Activated CD4-positive, alpha-beta T cell treated with anti-CD3 and anti-CD28 coated beads, Interleukin-2, amount 50 U/mL, for 48 hours (primary cell): ENCODE measurements at regions not wholly inside any gene's neighbourhood (a gene's known extent, or its start where the extent isn't known, plus 50 kb on each side); places are given as distances from the start of the nearest gene placed in this dataset.

Experiments used
- DNase-seq, 2 experiments: peaks; one replicate each; pipeline ENCODE4 v3.0.0-alpha.2; 2020

- no peak for DNase-seq
Measured at GRCh38 chr16:72444696-72445095, 272.7 kb upstream of the PMFBP1 start.

DNA sequence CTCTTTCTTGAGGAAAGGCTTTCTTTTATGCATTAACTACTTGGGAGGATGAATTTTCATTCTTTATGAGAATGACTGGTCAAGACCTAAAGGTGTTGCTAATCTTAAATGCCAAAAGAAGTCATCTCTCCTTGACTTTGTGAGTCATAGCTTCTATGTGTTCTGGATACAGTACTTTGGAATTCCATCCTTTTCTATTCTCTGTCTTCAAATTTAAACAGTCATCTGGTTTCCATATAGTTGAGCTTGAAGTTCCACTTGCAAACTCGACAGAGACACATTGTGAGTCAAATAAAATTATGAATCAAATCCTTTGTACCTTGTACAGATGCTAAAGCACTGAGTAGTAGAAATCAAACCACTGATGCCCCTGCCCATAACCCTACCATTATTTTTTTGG, 271.9 kb upstream of the PMFBP1 start:
- no peak for DNase-seq

DNA sequence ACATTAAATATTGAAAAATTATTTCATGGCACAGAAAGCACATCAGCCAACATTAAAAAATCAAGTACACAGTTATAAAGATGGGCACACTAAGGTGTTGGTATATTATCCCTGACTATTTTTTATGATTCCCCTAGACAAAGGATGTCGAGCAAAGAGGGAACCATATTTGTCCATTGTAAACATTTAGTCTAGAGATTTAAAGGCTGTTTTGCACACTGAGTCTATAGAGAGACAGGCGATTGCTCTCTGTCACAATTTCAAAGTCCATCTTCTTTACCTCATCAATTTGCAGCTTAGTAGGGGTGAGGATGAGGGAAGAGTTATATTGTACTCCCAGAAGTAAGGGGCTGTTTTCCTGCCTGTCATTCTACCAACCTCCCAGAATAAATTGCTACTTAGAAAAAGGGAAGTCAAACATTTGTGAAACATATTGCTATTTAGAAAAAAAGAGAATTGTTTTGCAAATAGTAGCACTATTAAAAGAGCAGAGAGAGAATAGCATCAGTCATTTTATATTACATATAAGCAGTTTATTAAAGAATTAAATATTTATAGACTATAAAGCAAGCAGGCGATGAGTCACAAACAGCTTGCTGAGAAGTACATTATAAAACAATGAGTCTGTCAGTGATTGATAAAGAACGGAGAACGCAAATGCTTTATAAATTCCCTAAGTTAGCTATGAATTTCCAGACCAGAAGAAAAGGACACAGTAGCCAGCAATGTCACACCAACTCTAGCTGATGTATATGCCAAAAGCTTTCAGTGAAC, 270.6 kb upstream of the PMFBP1 start:
- no peak for DNase-seq

GRCh38 chr16:72437891-72438290, 265.9 kb upstream of the PMFBP1 start:
- DNase-seq, result no peak

- DNase-seq, result no peak
Measured at GRCh38 chr16:72434159-72434558, 262.2 kb upstream of the PMFBP1 start.

- no peak for DNase-seq
Measured at GRCh38 chr16:72430121-72430520, 258.2 kb upstream of the PMFBP1 start.

DNA sequence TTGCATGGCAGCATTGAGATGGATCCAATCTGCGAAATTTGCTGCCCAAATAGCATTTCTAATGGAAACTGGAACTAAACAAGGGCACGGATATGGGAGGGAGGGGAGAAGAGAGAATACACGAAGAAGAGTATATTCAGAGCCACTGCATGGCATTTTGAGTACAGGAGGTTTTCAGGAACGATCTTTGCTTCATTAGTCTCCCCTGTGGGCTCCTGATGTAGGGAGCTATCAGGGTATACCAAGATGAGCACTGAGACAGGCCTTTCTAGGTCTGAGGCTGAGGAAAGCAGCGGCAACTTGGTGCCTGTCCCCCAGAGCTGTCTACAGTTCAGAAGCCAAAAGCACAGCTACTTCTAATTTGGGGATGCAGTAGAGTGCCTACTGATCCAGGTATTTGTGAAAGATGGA, 257.7 kb upstream of the PMFBP1 start:
- DNase-seq, result no peak

DNA sequence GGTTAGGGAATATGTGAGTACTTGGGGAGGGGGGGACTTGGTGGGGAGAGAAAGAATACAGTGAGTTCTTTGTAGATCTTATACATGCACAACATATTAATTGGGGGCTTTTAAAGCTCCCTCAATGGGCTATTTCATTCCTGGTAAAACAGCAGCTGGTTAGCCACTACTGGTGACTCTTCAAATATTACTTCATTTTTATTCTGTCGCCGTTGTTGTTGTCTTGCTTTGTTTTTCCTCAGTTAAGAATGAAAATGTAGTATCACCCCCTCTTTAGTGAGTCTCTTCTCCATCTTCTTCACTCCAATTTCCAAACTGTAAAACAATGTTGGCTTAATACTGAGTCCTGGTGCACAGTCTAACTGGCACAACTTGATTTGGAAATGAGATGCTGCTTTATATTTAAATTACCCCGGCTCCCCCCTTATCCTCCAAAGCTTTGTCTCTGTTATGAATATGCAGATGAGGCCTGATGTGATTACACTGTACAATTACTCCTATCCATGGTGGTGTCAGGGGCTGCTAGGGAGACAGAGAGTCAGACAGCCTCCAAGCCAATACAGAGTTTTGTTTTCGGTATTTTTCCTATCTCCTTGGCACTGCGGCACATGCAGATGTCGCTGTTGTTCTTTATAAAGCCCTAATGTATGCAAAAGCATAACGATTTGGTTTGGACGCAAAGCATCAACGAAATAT, 256.9 kb upstream of the PMFBP1 start:
- no peak for DNase-seq

GRCh38 chr16:72427783-72428331, 255.9 kb upstream of the PMFBP1 start:
- DNase-seq, result no peak

GRCh38 chr16:72427051-72427782, 255.3 kb upstream of the PMFBP1 start:
- DNase-seq, result no peak

GRCh38 chr16:72426386-72426785, 254.4 kb upstream of the PMFBP1 start:
- DNase-seq, result no peak

DNA sequence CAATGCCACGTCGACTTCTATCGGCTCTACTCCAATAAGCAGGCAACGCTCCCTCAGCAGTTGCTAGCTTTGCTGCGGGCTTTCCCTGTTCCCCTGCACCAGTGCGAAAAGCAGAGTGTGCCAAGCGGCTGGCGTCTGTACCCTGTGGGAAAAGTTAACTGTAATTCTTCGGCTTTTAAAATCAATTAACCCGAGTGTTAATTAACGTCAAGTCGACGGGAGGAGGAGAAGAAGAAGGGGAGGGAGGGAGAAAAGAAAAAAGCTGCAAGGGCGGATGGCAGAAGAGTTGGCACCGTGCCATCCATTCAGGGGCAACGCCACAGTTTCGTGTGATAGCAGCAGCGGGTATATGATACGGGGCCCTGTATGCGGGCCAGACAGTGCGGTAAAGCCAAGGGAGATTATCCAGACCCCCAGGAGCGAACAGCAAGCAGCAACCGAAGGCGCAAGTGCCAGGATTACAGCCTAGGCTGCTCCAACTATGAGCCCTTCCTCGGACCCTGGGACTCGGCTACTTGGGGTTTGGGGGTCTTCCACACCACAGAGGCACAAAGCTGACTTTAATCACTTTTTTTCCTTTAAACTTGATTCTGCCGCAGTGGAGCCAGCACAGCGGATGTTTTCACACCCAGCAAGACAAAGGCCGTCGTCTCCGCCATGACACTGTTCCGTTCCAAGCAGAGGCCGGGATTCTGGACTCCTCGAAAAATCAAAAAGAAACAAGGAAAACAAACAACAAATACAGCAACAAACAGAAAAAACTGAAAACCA, 253.8 kb upstream of the PMFBP1 start:
- no peak for DNase-seq

GRCh38 chr16:72424757-72425156, 252.8 kb upstream of the PMFBP1 start:
- no peak for DNase-seq

DNA sequence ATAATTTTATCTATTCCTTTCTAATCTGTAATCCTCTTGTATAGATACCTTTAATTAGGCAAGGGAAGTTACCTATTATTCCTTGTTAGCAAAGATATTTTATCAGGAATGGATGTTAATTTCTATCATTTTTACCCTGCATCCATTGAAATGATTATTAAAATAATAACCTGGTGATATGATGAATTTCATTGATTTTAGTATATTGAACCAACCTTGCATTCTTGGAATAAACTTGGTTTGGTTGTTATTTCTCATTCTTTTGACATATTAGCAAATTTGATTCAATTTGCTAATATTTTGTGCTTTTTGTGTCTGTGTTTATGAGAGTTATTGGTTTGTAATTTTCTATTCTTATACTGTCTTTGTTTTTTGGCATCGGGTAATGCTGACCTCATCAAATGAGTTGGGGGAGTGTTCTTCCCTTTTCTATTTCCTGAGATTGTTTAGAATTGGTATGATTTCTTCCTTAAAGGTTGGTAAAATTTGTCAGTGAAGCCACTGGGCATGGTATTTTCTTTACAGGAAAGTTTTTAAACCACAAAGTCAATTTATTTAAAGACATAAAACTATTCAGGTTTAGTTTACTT, 250.4 kb upstream of the PMFBP1 start:
- DNase-seq, result no peak

GRCh38 chr16:72419638-72420037, 247.7 kb upstream of the PMFBP1 start:
- DNase-seq, result no peak

DNA sequence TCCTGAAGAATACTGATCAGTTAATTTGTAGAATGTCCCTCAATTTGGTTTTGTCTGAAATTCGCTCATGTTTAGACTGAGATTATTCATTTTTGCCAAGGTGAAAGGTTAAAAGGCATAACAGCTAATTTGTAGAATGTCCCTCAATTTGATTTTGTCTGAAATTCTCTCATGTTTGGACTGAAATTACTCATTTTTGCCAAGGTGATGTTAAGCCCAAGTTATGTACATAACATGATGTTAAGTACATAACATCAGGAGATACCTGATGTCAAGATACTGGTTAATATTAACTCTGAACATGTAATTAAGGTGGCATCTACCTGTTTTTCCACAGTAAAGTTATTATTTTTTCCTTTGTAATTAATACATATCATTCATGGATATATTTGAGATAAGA, 243.4 kb upstream of the PMFBP1 start:
- no peak for DNase-seq

GRCh38 chr16:72410492-72410891, 238.5 kb upstream of the PMFBP1 start:
- DNase-seq, result no peak

DNA sequence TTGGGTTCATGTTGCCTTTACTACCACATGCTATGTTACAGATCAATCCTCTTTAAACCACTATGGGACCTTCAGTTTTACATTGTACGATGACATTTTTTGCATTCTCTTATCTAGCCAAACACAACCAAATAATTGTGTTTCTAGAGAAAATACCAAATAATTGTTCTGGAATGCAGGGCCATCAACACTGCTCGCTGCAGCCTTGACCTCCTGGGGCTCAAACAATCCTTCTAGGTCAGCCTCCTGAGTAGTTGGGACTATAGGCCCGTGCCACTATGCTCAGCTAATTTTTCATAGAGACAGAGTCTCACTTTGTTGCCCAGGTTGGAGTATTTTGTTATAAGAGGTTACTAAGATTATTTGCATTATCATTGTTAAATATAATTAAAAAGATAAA, 237.5 kb upstream of the PMFBP1 start:
- DNase-seq, result no peak

DNA sequence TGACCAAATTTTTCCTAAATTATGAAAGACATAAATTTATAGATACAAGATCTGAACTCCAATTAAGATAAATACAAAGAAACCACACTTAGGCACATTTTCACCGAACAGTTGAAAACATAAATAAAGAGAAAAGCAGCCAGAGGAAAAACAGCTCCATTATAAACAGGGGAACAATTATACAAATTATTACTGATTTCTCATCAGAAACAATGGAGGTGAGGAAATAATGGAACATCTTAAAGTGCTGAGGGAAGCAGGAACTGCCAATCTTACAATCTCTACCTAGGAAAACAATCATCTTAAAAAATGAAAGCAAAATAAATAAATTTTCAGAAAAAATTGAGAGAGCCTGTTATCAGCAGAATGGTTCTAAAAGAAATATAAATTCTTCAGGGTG, 234.4 kb upstream of the PMFBP1 start:
- no peak for DNase-seq

GRCh38 chr16:72404299-72404698, 232.3 kb upstream of the PMFBP1 start:
- no peak for DNase-seq

DNA sequence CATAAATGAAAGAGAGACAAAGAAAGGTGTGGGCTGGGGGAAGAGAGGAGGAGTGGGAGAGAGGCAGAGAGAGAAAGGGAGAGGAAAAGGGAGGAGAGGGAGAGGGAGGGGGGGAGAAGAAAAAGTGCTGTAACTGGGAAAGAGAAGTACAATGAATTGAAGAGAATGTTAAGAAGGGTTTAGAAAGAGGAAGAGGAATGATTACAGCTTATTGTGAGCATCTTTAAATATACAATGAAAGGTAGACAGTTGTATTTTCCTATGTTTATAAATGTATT, 229.1 kb upstream of the PMFBP1 start:
- DNase-seq, result no peak

DNA sequence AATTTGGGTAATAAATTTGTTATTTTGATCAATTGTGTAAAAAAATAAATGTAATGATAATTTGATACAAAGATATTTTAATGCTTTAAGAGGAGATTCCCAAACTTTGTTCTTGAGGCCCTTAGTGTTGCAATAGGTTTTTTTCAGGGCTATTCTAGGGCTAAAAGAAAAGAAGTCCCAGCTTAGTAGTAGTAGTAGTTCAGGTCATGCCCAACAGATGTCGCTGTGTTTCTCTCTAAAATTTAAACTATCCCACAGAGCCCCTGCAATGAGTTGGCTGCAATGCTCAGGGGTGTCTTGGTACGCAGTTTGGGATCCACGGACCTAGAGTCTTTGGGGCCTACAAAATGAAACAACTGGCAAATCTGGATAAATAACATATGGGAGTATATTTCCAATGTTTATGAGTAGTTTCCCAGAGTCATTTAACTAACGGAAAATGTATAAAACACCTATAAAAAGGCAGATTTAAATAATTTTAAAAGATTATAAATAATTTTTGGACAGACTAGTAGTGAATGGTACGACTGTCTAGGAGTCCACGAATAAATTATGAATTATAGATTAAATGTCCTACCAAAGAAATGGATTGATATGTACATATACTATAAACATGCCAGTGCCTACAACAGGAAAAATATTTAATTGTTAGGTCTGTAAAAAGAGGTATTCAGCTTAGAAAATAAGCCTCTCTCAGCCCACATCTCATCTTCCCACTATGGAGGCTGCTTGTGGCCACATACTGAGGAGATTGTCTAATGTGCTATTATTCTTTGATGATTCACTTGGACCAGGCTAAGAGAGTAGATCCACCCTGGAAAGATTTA, 228.5 kb upstream of the PMFBP1 start:
- peak; percentile 21 to 30 for DNase-seq
